ENCODE measurements at regions not wholly inside any gene's neighbourhood (a gene's known extent, or its start where the extent isn't known, plus 50 kb on each side); places are given as distances from the start of the nearest gene placed in this dataset.

- TF ChIP-seq REST (IDR thresholded peaks at IDR 0.05; ENCODE audit: insufficient replicate concordance, low read depth) = no peak
- TF ChIP-seq POLR2AphosphoS5 (IDR thresholded peaks at IDR 0.05; ENCODE audit: low read depth) = no peak
- TF ChIP-seq CTCF (IDR thresholded peaks at IDR 0.05; ENCODE audit: insufficient read depth, low read length) = no peak
- TF ChIP-seq GABPA (IDR thresholded peaks at IDR 0.05; ENCODE audit: low read depth) = no peak
- TF ChIP-seq SPI1 (IDR thresholded peaks at IDR 0.05; ENCODE audit: borderline replicate concordance, low read depth) = no peak
- no peak for DNase-seq (ENCODE audit: low read depth in 1 of 2, low spot score in 1 of 2)
- Histone ChIP-seq H3K27me3 (ENCODE audit: insufficient read depth, poor library complexity, severe bottlenecking) (no peaks in the 10 kb centered on the region), H3K27ac (replicated peaks) (no peak overlapping the region), H3K4me3 (replicated peaks; ENCODE audit: insufficient read depth, low read length) (no peak overlapping the region)
Measured at GRCh38 chr2:238505119-238505891, 78.6 kb downstream of the ASB1 start.

GRCh38 chr2:238505892-238506280, 79.2 kb downstream of the ASB1 start:
- H3K27me3 ChIP-seq (ENCODE audit: insufficient read depth, poor library complexity, severe bottlenecking) = no peaks in the 10 kb centered on the region
- DNase-seq (ENCODE audit: low read depth in 1 of 2, low spot score in 1 of 2) = no peak
- H3K27ac ChIP-seq (replicated peaks) = no peak overlapping the region
- TF ChIP-seq SPI1 (IDR thresholded peaks at IDR 0.05; ENCODE audit: borderline replicate concordance, low read depth) (no peak), GABPA (IDR thresholded peaks at IDR 0.05; ENCODE audit: low read depth) (no peak), CTCF (IDR thresholded peaks at IDR 0.05; ENCODE audit: insufficient read depth, low read length) (no peak), REST (IDR thresholded peaks at IDR 0.05; ENCODE audit: insufficient replicate concordance, low read depth) (no peak), POLR2AphosphoS5 (IDR thresholded peaks at IDR 0.05; ENCODE audit: low read depth) (no peak)
- H3K4me3 ChIP-seq (replicated peaks; ENCODE audit: insufficient read depth, low read length) = no peak overlapping the region

GRCh38 chr2:238506371-238507068, 79.8 kb downstream of the ASB1 start:
- DNase-seq (ENCODE audit: low read depth in 1 of 2, low spot score in 1 of 2) = no peak
- H3K27ac ChIP-seq (replicated peaks) = no peak overlapping the region
- H3K27me3 ChIP-seq (ENCODE audit: insufficient read depth, poor library complexity, severe bottlenecking) = no peaks in the 10 kb centered on the region
- TF ChIP-seq GABPA (IDR thresholded peaks at IDR 0.05; ENCODE audit: low read depth) (no peak), POLR2AphosphoS5 (IDR thresholded peaks at IDR 0.05; ENCODE audit: low read depth) (no peak), CTCF (IDR thresholded peaks at IDR 0.05; ENCODE audit: insufficient read depth, low read length) (no peak), REST (IDR thresholded peaks at IDR 0.05; ENCODE audit: insufficient replicate concordance, low read depth) (no peak), SPI1 (IDR thresholded peaks at IDR 0.05; ENCODE audit: borderline replicate concordance, low read depth) (no peak)
- H3K4me3 ChIP-seq (replicated peaks; ENCODE audit: insufficient read depth, low read length) = no peak overlapping the region

All from HL-60 (cell line).